ENCODE measurements at regions not wholly inside any gene's neighbourhood (a gene's known extent, or its start where the extent isn't known, plus 50 kb on each side); places are given as distances from the start of the nearest gene placed in this dataset.
"Not testable (repeated sequence)": the region's sequence is repeated elsewhere in the genome, so short reads cannot be mapped to it uniquely, and the experiment has no call there.

DNA sequence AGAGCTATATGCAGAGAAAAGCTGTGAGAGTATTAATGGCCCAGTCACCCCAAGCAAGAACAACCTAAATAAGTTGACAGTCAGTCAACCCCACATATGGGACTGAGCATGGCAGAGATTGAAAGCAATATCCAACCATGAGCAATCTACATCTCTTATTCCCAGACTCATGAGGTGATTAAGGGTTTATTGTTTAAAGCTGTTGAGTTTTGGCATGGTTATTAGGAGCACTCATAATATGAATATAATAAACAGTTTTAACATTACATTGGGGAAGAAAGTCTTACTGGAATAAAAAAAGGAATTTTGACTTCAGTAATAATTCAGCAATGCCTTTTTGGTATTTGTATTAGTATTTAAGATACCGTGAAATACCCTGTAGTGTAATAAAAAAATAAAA, 1627.4 kb downstream of the STIM2 start:
- Histone ChIP-seq H4K20me1 (ENCODE audit: insufficient read depth, low read length) (no peaks in the 10 kb centered on the region), H3K4me3 (ENCODE audit: insufficient read depth, low read length) (no peak overlapping the region), H3K4me1 (ENCODE audit: insufficient read depth, low read length) (no peaks in the 10 kb centered on the region), H3K4me2 (ENCODE audit: insufficient read depth, low read length) (no peak overlapping the region), H2AFZ (ENCODE audit: low read length) (no peak overlapping the region), H3K79me2 (ENCODE audit: insufficient read depth, low read length) (no peaks in the 10 kb centered on the region), H3K27me3 (ENCODE audit: insufficient read depth, low read length) (no peaks in the 10 kb centered on the region), H3K27ac (ENCODE audit: low read depth, low read length) (no peak overlapping the region), H3K36me3 (ENCODE audit: insufficient read depth, low read length) (no peaks in the 10 kb centered on the region), H3K9me3 (ENCODE audit: low read depth, low read length) (peaks cover 2% of the 10 kb centered on the region)
- no peak for DNase-seq (ENCODE audit: insufficient read length, low spot score, missing footprints)
- TF ChIP-seq, protein P1, sequence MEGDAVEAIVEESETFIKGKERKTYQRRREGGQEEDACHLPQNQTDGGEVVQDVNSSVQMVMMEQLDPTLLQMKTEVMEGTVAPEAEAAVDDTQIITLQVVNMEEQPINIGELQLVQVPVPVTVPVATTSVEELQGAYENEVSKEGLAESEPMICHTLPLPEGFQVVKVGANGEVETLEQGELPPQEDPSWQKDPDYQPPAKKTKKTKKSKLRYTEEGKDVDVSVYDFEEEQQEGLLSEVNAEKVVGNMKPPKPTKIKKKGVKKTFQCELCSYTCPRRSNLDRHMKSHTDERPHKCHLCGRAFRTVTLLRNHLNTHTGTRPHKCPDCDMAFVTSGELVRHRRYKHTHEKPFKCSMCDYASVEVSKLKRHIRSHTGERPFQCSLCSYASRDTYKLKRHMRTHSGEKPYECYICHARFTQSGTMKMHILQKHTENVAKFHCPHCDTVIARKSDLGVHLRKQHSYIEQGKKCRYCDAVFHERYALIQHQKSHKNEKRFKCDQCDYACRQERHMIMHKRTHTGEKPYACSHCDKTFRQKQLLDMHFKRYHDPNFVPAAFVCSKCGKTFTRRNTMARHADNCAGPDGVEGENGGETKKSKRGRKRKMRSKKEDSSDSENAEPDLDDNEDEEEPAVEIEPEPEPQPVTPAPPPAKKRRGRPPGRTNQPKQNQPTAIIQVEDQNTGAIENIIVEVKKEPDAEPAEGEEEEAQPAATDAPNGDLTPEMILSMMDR (IDR thresholded peaks at IDR 0.05; ENCODE audit: extremely low read depth, low read depth, low read length): no peak

GRCh38 chr4:28490669-28491068, 1630.0 kb downstream of the STIM2 start:
- H3K79me2 ChIP-seq (ENCODE audit: insufficient read depth, low read length): no peaks in the 10 kb centered on the region
- H3K4me2 ChIP-seq (ENCODE audit: insufficient read depth, low read length): no peak overlapping the region
- TF ChIP-seq, protein P1 (IDR thresholded peaks at IDR 0.05; ENCODE audit: extremely low read depth, low read depth, low read length): no peak
- no peaks in the 10 kb centered on the region for H3K27me3 ChIP-seq (ENCODE audit: insufficient read depth, low read length)
- H3K36me3 ChIP-seq (ENCODE audit: insufficient read depth, low read length): no peaks in the 10 kb centered on the region
- H3K4me3 ChIP-seq (ENCODE audit: insufficient read depth, low read length): no peak overlapping the region
- no peak overlapping the region for H2AFZ ChIP-seq (ENCODE audit: low read length)
- H4K20me1 ChIP-seq (ENCODE audit: insufficient read depth, low read length): no peaks in the 10 kb centered on the region
- no peak for DNase-seq (ENCODE audit: insufficient read length, low spot score, missing footprints)
- no peaks in the 10 kb centered on the region for H3K4me1 ChIP-seq (ENCODE audit: insufficient read depth, low read length)
- peaks cover 2% of the 10 kb centered on the region for H3K9me3 ChIP-seq (ENCODE audit: low read depth, low read length)
- H3K27ac ChIP-seq (ENCODE audit: low read depth, low read length): no peak overlapping the region

DNA sequence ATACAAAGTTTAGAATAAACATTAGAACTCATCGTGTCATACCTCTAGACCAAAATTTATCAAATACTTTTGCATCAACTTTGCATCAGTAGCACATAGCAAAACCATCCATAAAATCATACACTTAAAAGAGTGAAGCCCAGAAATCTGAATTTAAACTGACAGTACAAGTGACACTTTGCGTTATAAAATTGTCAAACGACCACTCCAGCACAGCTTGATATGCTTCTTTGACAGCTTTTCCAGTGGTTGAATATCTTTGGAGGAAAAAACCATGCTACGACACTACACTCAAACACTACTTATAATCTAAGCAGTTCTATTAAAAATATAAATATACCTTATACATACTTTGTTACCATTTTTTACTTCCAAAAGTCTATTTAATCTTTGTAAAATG, 1644.4 kb downstream of the STIM2 start:
- TF ChIP-seq, protein P1 (IDR thresholded peaks at IDR 0.05; ENCODE audit: extremely low read depth, low read depth, low read length): no peak
- DNase-seq (ENCODE audit: insufficient read length, low spot score, missing footprints): no peak
- no peak overlapping the region for H3K4me2 ChIP-seq (ENCODE audit: insufficient read depth, low read length)
- H2AFZ ChIP-seq (ENCODE audit: low read length): no peak overlapping the region
- H3K79me2 ChIP-seq (ENCODE audit: insufficient read depth, low read length): no peaks in the 10 kb centered on the region
- no peak overlapping the region for H3K4me3 ChIP-seq (ENCODE audit: insufficient read depth, low read length)
- H3K36me3 ChIP-seq (ENCODE audit: insufficient read depth, low read length): no peaks in the 10 kb centered on the region
- H3K4me1 ChIP-seq (ENCODE audit: insufficient read depth, low read length): no peaks in the 10 kb centered on the region
- no peaks in the 10 kb centered on the region for H3K27me3 ChIP-seq (ENCODE audit: insufficient read depth, low read length)
- no peaks in the 10 kb centered on the region for H3K9me3 ChIP-seq (ENCODE audit: low read depth, low read length)
- H3K27ac ChIP-seq (ENCODE audit: low read depth, low read length): no peak overlapping the region
- no peaks in the 10 kb centered on the region for H4K20me1 ChIP-seq (ENCODE audit: insufficient read depth, low read length)

DNA sequence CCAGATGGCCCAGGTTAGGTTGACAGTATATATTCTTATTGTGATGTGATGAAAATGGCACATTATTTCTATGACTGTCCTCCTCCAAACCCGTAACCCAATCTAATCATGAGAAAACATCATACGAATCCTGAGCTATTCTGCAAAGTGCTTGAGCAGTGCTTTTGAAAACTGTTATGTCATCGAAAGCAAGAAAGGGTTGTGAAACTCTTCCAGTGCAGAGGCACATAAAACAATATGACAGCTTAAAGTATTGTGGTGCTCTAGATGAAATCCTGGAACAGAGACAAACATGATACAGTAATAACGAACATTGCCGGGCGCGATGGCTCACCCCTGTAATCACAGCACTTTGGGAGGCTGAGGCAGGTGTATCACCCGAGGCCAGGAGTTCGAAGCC, 1648.0 kb downstream of the STIM2 start:
- Histone ChIP-seq H4K20me1 (ENCODE audit: insufficient read depth, low read length) (no peaks in the 10 kb centered on the region), H3K27ac (ENCODE audit: low read depth, low read length) (no peak overlapping the region), H3K27me3 (ENCODE audit: insufficient read depth, low read length) (no peaks in the 10 kb centered on the region), H3K4me3 (ENCODE audit: insufficient read depth, low read length) (no peak overlapping the region), H3K79me2 (ENCODE audit: insufficient read depth, low read length) (no peaks in the 10 kb centered on the region), H2AFZ (ENCODE audit: low read length) (no peak overlapping the region), H3K36me3 (ENCODE audit: insufficient read depth, low read length) (no peaks in the 10 kb centered on the region), H3K9me3 (ENCODE audit: low read depth, low read length) (no peaks in the 10 kb centered on the region), H3K4me1 (ENCODE audit: insufficient read depth, low read length) (no peaks in the 10 kb centered on the region), H3K4me2 (ENCODE audit: insufficient read depth, low read length) (no peak overlapping the region)
- DNase-seq (ENCODE audit: insufficient read length, low spot score, missing footprints): no peak
- TF ChIP-seq, protein P1 (IDR thresholded peaks at IDR 0.05; ENCODE audit: extremely low read depth, low read depth, low read length): no peak

DNA sequence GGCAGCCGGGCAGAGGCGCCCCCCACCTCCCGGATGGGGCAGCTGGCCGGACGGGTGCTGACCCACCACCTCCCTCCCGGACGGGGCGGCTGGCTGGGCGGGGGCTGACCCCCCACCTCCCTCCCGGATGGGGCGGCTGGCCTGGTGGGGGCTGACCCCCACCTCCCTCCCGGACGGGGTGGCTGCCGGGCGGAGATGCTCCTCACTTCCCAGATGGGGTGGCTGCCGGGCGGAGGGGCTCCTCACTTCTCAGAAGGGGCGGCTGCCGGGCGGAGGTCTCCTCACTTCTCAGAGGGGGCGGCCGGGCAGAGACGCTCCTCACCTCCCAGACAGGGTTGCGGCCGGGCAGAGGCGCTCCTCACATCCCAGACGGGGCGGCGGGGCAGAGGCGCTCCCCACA, 1654.1 kb downstream of the STIM2 start:
- H3K4me1 ChIP-seq (ENCODE audit: insufficient read depth, low read length); H3K79me2 ChIP-seq (ENCODE audit: insufficient read depth, low read length); H3K27ac ChIP-seq (ENCODE audit: low read depth, low read length); H4K20me1 ChIP-seq (ENCODE audit: insufficient read depth, low read length); H3K27me3 ChIP-seq (ENCODE audit: insufficient read depth, low read length); H3K4me3 ChIP-seq (ENCODE audit: insufficient read depth, low read length); H3K9me3 ChIP-seq (ENCODE audit: low read depth, low read length); H2AFZ ChIP-seq (ENCODE audit: low read length); DNase-seq (ENCODE audit: insufficient read length, low spot score, missing footprints); H3K36me3 ChIP-seq (ENCODE audit: insufficient read depth, low read length); H3K4me2 ChIP-seq (ENCODE audit: insufficient read depth, low read length): not testable (repeated sequence)
